ENCODE measurements at regions not wholly inside any gene's neighbourhood (a gene's known extent, or its start where the extent isn't known, plus 50 kb on each side); places are given as distances from the start of the nearest gene placed in this dataset.

- no peaks in the 10 kb centered on the region for H3K9me3 ChIP-seq (ENCODE audit: control insufficient read depth in 4 of 4, low read length in 3 of 4)
- no peaks in the 10 kb centered on the region for H3K27me3 ChIP-seq (ENCODE audit: control insufficient read depth in 4 of 4, insufficient read depth in 4 of 4, low read length in 3 of 4)
- no peaks in the 10 kb centered on the region for H3K36me3 ChIP-seq (ENCODE audit: control insufficient read depth in 4 of 4, insufficient read depth in 3 of 4, low read depth in 1 of 4, low read length in 3 of 4)
- H3K4me1 ChIP-seq (ENCODE audit: control insufficient read depth in 4 of 4, insufficient read depth in 4 of 4, low read length in 3 of 4), result no peaks in the 10 kb centered on the region
- WGBS, result 42% methylated on average over 1 of the region's 1 CpG
- H3K27ac ChIP-seq (ENCODE audit: low read depth in 1 of 2, low read length in 2 of 2), result no peak overlapping the region
- no peak for TF ChIP-seq ZBTB33 (IDR thresholded peaks at IDR 0.05)
- TF ChIP-seq NR2F2 (IDR thresholded peaks at IDR 0.05), result no peak
- no peak for TF ChIP-seq REST (IDR thresholded peaks at IDR 0.05)
- no peak for TF ChIP-seq HNF4A (conservative IDR thresholded peaks at IDR 0.05)
- no peak for TF ChIP-seq GABPA (IDR thresholded peaks at IDR 0.05 in 1 of 2, conservative IDR thresholded peaks at IDR 0.05 in 1 of 2)
- H3K4me3 ChIP-seq (ENCODE audit: low read depth in 1 of 3, low read length in 3 of 3), result no peak overlapping the region
- DNase-seq (ENCODE audit: low spot score), result no peak
- H3K9ac ChIP-seq (ENCODE audit: low read depth in 1 of 2, low read length in 2 of 2), result no peak overlapping the region
These were observed 1260.9 kb downstream of the C4orf33 start for GRCh38 chr4:130356873-130357272.

GRCh38 chr4:130359542-130359941, 1263.6 kb downstream of the C4orf33 start:
- Histone ChIP-seq H3K4me1 (ENCODE audit: control insufficient read depth in 4 of 4, insufficient read depth in 4 of 4, low read length in 3 of 4) (no peaks in the 10 kb centered on the region), H3K9me3 (ENCODE audit: control insufficient read depth in 4 of 4, low read length in 3 of 4) (no peaks in the 10 kb centered on the region), H3K9ac (ENCODE audit: low read depth in 1 of 2, low read length in 2 of 2) (no peak overlapping the region), H3K4me3 (ENCODE audit: low read depth in 1 of 3, low read length in 3 of 3) (no peak overlapping the region), H3K36me3 (ENCODE audit: control insufficient read depth in 4 of 4, insufficient read depth in 3 of 4, low read depth in 1 of 4, low read length in 3 of 4) (no peaks in the 10 kb centered on the region), H3K27me3 (ENCODE audit: control insufficient read depth in 4 of 4, insufficient read depth in 4 of 4, low read length in 3 of 4) (no peaks in the 10 kb centered on the region), H3K27ac (ENCODE audit: low read depth in 1 of 2, low read length in 2 of 2) (no peak overlapping the region)
- TF ChIP-seq JUND (IDR thresholded peaks at IDR 0.05) (no peak), FOXA1 (IDR thresholded peaks at IDR 0.05) (no peak), MAX (IDR thresholded peaks at IDR 0.05) (no peak), RAD21 (IDR thresholded peaks at IDR 0.05) (peak; percentile 32 to 37), HNF4A (conservative IDR thresholded peaks at IDR 0.05) (no peak)
- DNase-seq (ENCODE audit: low spot score), result no peak
- 58% methylated on average over 2 of the region's 2 CpGs for WGBS

GRCh38 chr4:130361616-130362015, 1265.7 kb downstream of the C4orf33 start:
- H3K36me3 ChIP-seq (ENCODE audit: control insufficient read depth in 4 of 4, insufficient read depth in 3 of 4, low read depth in 1 of 4, low read length in 3 of 4), result no peaks in the 10 kb centered on the region
- no peak overlapping the region for H3K4me3 ChIP-seq (ENCODE audit: low read depth in 1 of 3, low read length in 3 of 3)
- peak overlapping the region in 1 of 2 donors; percentile 6 for H3K9ac ChIP-seq (ENCODE audit: low read depth in 1 of 2, low read length in 2 of 2)
- WGBS, result 83% methylated on average over 5 of the region's 5 CpGs
- DNase-seq (ENCODE audit: low spot score), result no peak
- no peaks in the 10 kb centered on the region for H3K9me3 ChIP-seq (ENCODE audit: control insufficient read depth in 4 of 4, low read length in 3 of 4)
- no peak overlapping the region for H3K27ac ChIP-seq (ENCODE audit: low read depth in 1 of 2, low read length in 2 of 2)
- TF ChIP-seq HNF4G (IDR thresholded peaks at IDR 0.05) (no peak), FOXA1 (IDR thresholded peaks at IDR 0.05) (no peak), RXRA (IDR thresholded peaks at IDR 0.05) (no peak), ZBTB33 (IDR thresholded peaks at IDR 0.05) (no peak), CTCF (IDR thresholded peaks at IDR 0.05; ENCODE audit: low read depth, low read length, missing input control) (no peak), YY1 (IDR thresholded peaks at IDR 0.05) (no peak), SP1 (IDR thresholded peaks at IDR 0.05) (no peak), ATF3 (IDR thresholded peaks at IDR 0.05) (no peak), NR2F2 (IDR thresholded peaks at IDR 0.05) (no peak)
- H3K4me1 ChIP-seq (ENCODE audit: control insufficient read depth in 4 of 4, insufficient read depth in 4 of 4, low read length in 3 of 4), result no peaks in the 10 kb centered on the region
- no peaks in the 10 kb centered on the region for H3K27me3 ChIP-seq (ENCODE audit: control insufficient read depth in 4 of 4, insufficient read depth in 4 of 4, low read length in 3 of 4)
